ENCODE measurements at regions not wholly inside any gene's neighbourhood (a gene's known extent, or its start where the extent isn't known, plus 50 kb on each side); places are given as distances from the start of the nearest gene placed in this dataset.

DNA sequence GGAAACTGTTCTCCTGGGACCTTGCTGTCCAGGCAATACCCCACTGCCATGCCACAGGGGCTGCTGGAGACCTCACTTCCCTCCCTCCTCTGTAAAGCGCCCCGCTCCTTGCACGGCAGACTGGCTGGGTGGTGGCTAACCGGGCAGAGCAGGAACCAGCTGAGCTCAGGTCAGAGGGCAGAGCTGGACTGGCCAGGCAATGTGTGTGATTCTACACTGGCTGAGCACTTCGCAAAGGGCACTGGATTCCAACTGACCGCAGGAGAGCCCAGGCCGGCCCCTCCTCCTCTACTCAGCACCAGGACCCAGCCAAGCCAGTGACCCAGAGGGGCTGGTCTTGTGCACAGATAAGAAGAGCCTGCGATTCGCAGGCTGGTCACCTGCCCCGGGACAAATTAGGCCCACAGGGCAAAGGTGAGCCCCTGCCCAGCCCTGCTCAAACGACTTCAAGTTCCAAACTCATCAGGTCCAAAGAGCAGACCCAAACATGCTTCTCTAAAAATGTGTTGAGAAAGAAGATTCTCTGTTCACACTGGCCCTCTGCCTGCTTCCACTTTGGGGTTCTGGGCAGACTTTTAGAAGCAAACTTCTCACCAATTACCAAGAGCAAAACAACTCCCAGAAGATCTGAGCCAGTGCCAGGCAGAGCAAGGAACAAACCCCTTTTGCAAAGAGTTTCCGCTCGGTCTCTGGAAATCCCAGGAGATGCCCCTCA lies 54.9 kb upstream of the DIO3 start:
- POLR2A ChIA-PET = no interaction called here
- Mint-ChIP-seq H3K27ac (ENCODE audit: low read depth, unreplicated experiment) (no peak overlapping the region), H3K9me3 (ENCODE audit: unreplicated experiment) (peaks cover 8% of the 10 kb centered on the region)

DNA sequence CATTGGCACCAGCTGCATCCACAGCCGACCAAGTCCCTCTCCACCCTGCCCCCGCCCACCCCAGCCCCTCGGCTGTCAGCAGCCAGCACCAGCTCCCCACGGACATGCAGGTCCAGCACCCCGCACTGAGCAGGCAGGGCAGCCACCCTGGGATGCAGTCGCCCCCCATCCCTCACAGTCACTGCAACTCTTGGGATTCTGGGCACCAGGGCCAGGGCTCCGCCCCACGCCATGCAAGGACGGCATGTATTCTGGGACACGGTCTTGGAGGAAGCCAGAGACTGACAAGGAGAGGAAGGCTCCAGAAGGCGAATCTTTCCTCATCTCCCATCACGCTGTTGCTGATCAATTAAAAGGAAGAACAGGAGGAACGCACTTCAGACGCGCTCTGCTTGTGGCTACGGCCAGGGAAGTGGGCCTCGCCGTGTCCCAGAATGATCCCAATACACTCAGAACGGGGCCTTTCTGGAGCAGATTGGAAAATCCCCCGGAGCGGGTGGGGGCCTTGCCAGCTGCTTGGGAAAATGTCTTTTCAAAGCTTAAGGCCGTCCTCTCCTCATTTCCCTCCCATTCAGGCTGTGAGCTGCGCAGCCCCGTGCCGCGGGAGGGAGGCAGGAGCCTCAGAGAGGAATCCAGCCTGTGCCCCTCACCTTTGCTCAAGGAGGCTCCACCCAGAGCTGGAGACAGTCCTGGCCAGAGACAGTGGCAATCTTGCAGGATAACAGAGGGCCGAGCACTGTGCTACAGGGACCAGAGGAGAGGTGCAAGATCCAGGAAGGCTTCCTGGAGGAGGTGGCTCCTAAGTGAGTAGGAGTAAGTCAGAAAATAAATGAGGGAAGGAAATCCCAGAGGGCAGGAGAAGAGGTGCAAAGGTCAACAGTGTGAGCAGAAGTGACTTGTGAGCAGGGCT lies 54.1 kb upstream of the DIO3 start:
- Mint-ChIP-seq H3K36me3 (ENCODE audit: insufficient read depth, unreplicated experiment) (peaks cover 6% of the 10 kb centered on the region), H3K4me3 (ENCODE audit: unreplicated experiment) (no peak overlapping the region), H3K9me3 (ENCODE audit: unreplicated experiment) (peaks cover 8% of the 10 kb centered on the region), H3K27ac (ENCODE audit: low read depth, unreplicated experiment) (no peak overlapping the region), H3K4me1 (ENCODE audit: insufficient read depth, unreplicated experiment) (no peaks in the 10 kb centered on the region), H3K27me3 (ENCODE audit: insufficient read depth, unreplicated experiment) (peaks cover 27% of the 10 kb centered on the region)
- no peak for DNase-seq (ENCODE audit: unreplicated experiment)
- BruUV-seq (replicated peaks) = no TSS peak
- TF ChIP-seq, protein P1, sequence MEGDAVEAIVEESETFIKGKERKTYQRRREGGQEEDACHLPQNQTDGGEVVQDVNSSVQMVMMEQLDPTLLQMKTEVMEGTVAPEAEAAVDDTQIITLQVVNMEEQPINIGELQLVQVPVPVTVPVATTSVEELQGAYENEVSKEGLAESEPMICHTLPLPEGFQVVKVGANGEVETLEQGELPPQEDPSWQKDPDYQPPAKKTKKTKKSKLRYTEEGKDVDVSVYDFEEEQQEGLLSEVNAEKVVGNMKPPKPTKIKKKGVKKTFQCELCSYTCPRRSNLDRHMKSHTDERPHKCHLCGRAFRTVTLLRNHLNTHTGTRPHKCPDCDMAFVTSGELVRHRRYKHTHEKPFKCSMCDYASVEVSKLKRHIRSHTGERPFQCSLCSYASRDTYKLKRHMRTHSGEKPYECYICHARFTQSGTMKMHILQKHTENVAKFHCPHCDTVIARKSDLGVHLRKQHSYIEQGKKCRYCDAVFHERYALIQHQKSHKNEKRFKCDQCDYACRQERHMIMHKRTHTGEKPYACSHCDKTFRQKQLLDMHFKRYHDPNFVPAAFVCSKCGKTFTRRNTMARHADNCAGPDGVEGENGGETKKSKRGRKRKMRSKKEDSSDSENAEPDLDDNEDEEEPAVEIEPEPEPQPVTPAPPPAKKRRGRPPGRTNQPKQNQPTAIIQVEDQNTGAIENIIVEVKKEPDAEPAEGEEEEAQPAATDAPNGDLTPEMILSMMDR (IDR thresholded peaks at IDR 0.05; ENCODE audit: unreplicated experiment) = no peak
- intact Hi-C loops (cut with micrococcal nuclease) = no loop called here
- ChIA-PET POLR2A (no interaction called here), CTCF (no interaction called here)

More for the DNA sequence above, 54.9 kb upstream of the DIO3 start:
- Mint-ChIP-seq H3K4me1 (ENCODE audit: insufficient read depth, unreplicated experiment) (no peaks in the 10 kb centered on the region), H3K27me3 (ENCODE audit: insufficient read depth, unreplicated experiment) (peaks cover 35% of the 10 kb centered on the region), H3K36me3 (ENCODE audit: insufficient read depth, unreplicated experiment) (peaks cover 6% of the 10 kb centered on the region), H3K4me3 (ENCODE audit: unreplicated experiment) (no peak overlapping the region)
- intact Hi-C loops (cut with micrococcal nuclease) = no loop called here
- no TSS peak for BruUV-seq (replicated peaks)
- CTCF ChIA-PET = no interaction called here
- DNase-seq (ENCODE audit: unreplicated experiment) = no peak
- TF ChIP-seq, protein P1 (IDR thresholded peaks at IDR 0.05; ENCODE audit: unreplicated experiment) = no peak

DNA sequence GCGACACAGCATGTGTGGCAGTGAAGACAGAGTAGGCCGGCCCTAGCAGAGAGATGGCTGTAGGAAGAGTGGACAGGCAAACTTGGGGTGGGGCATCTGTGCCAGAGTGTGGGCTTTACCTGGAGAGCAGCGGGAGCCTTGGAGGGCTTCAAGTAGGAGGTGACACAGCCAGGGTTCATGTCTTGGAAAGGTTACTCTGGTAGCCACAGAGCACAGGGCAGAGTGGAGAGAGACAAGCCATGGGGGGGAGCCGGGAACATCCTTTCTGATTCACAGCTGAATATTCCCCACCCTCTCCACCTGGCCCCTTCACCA lies 53.5 kb upstream of the DIO3 start:
- TF ChIP-seq, protein P1 (IDR thresholded peaks at IDR 0.05; ENCODE audit: unreplicated experiment) = no peak
- Mint-ChIP-seq H3K36me3 (ENCODE audit: insufficient read depth, unreplicated experiment) (peaks cover 6% of the 10 kb centered on the region), H3K27ac (ENCODE audit: low read depth, unreplicated experiment) (no peak overlapping the region), H3K4me1 (ENCODE audit: insufficient read depth, unreplicated experiment) (no peaks in the 10 kb centered on the region), H3K4me3 (ENCODE audit: unreplicated experiment) (no peak overlapping the region), H3K27me3 (ENCODE audit: insufficient read depth, unreplicated experiment) (peaks cover 27% of the 10 kb centered on the region), H3K9me3 (ENCODE audit: unreplicated experiment) (peaks cover 8% of the 10 kb centered on the region)
- BruUV-seq (replicated peaks) = no TSS peak
- intact Hi-C loops (cut with micrococcal nuclease) = no loop called here
- POLR2A ChIA-PET = no interaction called here
- no peak for DNase-seq (ENCODE audit: unreplicated experiment)
- CTCF ChIA-PET = no interaction called here

DNA sequence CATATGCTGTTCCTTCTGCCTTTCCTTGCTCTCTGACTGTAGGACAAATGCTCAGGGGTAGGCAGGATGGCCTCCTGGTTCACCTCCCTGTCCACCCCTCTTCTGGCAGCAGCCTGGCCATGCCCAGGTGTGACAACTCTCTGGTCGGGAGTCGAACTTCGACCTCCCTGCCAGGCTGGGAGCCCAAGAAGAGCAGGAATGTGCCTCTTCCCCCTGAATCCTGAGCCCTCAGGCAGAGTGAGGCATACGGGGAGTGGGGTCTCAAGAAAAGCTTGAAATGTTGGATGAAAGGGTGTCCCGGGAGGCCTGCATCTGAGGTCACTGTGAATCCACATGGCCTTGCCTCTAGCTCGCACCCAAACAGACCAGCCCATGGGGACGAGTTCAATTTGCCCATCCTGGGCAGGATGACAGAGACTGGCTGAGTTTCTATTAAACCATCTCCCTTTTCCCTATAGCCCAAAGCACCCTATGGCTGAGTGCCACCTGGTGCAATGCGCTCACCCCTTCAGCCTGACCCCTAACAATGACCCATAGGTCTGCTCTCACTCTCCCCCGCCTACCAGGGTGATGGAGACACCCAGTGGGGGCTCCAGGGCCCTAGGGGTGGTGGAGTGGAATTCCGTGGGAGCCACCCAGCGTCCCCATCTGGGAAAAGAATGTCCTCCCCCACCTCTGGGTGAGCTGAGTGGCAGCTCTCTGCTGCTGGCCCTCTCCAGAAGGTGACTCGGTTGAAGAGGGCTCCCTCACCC lies 52.9 kb upstream of the DIO3 start:
- peaks cover 8% of the 10 kb centered on the region for H3K9me3 Mint-ChIP-seq (ENCODE audit: unreplicated experiment)
- H3K4me1 Mint-ChIP-seq (ENCODE audit: insufficient read depth, unreplicated experiment) = no peaks in the 10 kb centered on the region
- BruUV-seq (replicated peaks) = no TSS peak
- POLR2A ChIA-PET = no interaction called here
- no peak overlapping the region for H3K27ac Mint-ChIP-seq (ENCODE audit: low read depth, unreplicated experiment)
- no peak for DNase-seq (ENCODE audit: unreplicated experiment)
- CTCF ChIA-PET = no interaction called here
- H3K36me3 Mint-ChIP-seq (ENCODE audit: insufficient read depth, unreplicated experiment) = peaks cover 6% of the 10 kb centered on the region
- peaks cover 22% of the 10 kb centered on the region for H3K27me3 Mint-ChIP-seq (ENCODE audit: insufficient read depth, unreplicated experiment)
- intact Hi-C loops (cut with micrococcal nuclease) = no loop called here
- H3K4me3 Mint-ChIP-seq (ENCODE audit: unreplicated experiment) = no peak overlapping the region
- TF ChIP-seq, protein P1 (IDR thresholded peaks at IDR 0.05; ENCODE audit: unreplicated experiment) = no peak
